ENCODE measurements at regions not wholly inside any gene's neighbourhood (a gene's known extent, or its start where the extent isn't known, plus 50 kb on each side); places are given as distances from the start of the nearest gene placed in this dataset.

DNA sequence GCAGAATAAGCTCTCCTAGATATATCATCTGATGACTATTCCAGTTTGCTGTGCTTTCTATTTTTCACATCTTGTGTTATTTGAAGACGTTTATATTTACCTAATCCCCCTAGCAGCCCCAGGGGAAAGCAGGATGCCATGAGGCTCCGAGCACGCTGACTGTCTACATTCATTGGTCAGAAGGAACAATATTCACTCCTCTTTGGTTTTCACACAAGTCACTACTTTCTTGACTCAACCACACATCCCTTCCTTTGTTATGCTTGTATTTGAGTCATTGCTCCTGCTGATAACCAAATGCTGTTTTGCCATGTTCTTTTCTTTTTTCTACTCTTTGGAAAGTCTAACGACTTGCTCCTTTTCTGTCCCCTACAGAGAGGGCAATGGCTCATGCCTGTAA lies 86.5 kb upstream of the SLC38A2 start:
- TF ChIP-seq, protein P1, sequence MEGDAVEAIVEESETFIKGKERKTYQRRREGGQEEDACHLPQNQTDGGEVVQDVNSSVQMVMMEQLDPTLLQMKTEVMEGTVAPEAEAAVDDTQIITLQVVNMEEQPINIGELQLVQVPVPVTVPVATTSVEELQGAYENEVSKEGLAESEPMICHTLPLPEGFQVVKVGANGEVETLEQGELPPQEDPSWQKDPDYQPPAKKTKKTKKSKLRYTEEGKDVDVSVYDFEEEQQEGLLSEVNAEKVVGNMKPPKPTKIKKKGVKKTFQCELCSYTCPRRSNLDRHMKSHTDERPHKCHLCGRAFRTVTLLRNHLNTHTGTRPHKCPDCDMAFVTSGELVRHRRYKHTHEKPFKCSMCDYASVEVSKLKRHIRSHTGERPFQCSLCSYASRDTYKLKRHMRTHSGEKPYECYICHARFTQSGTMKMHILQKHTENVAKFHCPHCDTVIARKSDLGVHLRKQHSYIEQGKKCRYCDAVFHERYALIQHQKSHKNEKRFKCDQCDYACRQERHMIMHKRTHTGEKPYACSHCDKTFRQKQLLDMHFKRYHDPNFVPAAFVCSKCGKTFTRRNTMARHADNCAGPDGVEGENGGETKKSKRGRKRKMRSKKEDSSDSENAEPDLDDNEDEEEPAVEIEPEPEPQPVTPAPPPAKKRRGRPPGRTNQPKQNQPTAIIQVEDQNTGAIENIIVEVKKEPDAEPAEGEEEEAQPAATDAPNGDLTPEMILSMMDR (IDR thresholded peaks at IDR 0.05): no peak
- TF ChIP-seq MXI1 (IDR thresholded peaks at IDR 0.05; ENCODE audit: low read depth, low read length): no peak
- TF ChIP-seq POLR2AphosphoS5 (IDR thresholded peaks at IDR 0.05; ENCODE audit: low read depth, low read length): no peak
- TF ChIP-seq TAF1 (IDR thresholded peaks at IDR 0.05; ENCODE audit: borderline replicate concordance, low read depth, low read length): no peak
- TF ChIP-seq, protein P2, sequence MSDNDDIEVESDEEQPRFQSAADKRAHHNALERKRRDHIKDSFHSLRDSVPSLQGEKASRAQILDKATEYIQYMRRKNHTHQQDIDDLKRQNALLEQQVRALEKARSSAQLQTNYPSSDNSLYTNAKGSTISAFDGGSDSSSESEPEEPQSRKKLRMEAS (IDR thresholded peaks at IDR 0.05; ENCODE audit: low read depth): no peak
- TF ChIP-seq RFX5 (IDR thresholded peaks at IDR 0.05; ENCODE audit: low read length): no peak
- TF ChIP-seq EP300 (IDR thresholded peaks at IDR 0.05; ENCODE audit: borderline replicate concordance in 1 of 2, low read depth in 1 of 2, low read length in 1 of 2): no peak
- TF ChIP-seq TCF12 (IDR thresholded peaks at IDR 0.05): no peak
- no peak for TF ChIP-seq GATA2 (CRISPR knock-in tag; IDR thresholded peaks at IDR 0.05)
- no peak for TF ChIP-seq RAD21 (IDR thresholded peaks at IDR 0.05; ENCODE audit: low read length)
- no peak for TF ChIP-seq SIN3A (IDR thresholded peaks at IDR 0.05; ENCODE audit: borderline replicate concordance, low read depth, low read length)
- TF ChIP-seq JUND (IDR thresholded peaks at IDR 0.05): no peak
- no peak for TF ChIP-seq TEAD4 (IDR thresholded peaks at IDR 0.05; ENCODE audit: borderline replicate concordance, insufficient read depth)
- TF ChIP-seq FOXM1 (IDR thresholded peaks at IDR 0.05; ENCODE audit: low read depth): no peak
